ENCODE measurements at regions not wholly inside any gene's neighbourhood (a gene's known extent, or its start where the extent isn't known, plus 50 kb on each side); places are given as distances from the start of the nearest gene placed in this dataset.
"Not testable (repeated sequence)": the region's sequence is repeated elsewhere in the genome, so short reads cannot be mapped to it uniquely, and the experiment has no call there.

DNA sequence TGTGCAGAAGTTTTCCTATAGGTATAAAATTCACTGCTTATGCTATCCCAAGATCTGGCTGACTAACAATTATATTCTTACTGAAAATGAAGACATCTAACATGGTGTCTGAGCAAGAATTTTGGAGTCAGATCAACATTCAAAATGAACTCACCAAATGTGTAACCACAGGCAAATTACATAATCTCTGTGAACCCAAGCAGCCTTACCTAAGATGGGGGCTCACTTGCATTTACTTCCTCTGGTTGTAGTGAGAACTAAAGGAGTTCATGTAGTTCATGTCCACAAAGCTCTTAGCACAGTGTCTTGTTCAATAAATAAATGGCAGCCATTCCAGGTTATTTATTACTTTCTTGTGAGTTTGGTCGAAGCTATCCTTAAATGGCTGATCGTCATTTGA, 163.9 kb upstream of the LCORL start:
- DNase-seq, result no peak

GRCh38 chr4:18180892-18181291, 159.3 kb upstream of the LCORL start:
- DNase-seq, result no peak

GRCh38 chr4:18180122-18180521, 158.6 kb upstream of the LCORL start:
- no peak for DNase-seq

- no peak for DNase-seq
Observed at GRCh38 chr4:18171896-18172295, 150.3 kb upstream of the LCORL start.

DNA sequence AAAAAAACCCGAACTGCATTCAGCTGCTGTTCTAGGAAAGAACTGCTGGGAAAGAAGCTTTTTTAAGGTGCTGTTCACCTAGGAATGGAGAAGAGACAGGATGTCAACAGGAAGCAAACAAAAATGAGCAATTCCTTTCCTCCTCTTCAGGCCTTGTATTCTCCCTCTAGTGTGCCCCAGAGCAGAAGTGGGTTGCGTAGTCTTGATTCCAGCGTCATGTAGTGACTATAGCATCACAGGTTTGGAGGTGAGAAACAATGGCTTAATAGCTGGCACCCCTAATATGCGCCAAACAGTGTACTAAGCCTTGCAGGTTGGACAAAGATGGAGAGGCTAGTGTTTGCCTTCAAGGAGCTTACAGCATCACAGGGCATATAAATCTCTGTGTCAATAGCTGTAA, 146.3 kb upstream of the LCORL start:
- DNase-seq, result no peak

- no peak for DNase-seq
Observed at GRCh38 chr4:18166925-18167324, 145.4 kb upstream of the LCORL start.

DNA sequence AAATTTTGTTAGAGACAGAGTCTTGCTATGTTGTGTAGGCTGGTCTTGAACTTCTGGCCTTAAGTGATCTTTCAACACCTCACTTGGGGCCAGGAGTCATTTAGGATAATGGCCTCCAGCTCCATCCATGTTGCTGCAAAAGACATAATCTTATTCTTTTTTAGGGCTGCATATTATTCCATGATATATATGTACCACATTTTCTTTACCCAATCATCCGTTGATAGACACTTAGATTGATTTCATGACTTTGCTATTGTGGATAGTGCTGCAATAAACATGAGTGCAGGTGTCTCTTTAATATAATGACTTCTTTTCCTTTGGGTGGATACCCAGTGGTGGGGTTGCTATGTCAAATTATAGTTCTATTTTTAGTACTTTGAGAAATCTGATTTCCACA, 140.9 kb upstream of the LCORL start:
- no peak for DNase-seq

DNA sequence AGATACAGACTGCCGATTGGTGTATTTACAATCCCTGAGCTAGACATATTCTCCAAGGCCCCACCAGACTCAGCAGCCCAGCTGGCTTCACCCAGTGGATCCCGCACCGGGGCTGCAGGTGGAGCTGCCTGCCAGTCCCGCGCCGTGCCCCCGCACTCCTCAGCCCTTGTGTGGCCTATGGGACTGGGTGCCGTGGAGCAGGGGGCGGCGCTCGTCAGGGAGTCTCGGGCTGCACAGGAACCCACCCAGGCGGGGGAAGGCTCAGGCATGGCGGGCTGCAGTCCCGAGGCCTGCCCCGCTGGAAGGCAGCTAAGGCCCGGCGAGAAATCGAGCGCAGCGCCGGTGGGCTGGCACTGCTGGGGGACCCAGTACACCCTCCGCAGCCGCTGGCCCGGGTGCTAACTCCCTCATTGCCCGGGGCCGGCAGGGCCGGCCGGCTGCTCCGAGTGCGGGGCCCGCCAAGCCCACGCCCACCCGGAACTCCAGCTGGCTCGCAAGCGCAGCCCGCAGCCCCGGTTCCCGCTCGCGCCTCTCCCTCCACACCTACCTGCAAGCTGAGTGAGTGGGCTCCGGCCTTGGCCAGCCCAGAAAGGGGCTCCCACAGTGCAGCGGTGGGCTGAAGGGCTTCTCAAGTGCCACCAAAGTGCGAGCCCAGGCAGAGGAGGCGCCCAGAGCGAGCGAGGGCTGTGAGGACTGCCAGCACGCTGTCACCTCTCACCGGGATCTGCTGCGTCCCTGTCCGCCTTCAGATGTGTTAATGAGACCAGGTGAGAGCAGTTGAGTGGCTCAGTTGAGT, 137.8 kb upstream of the LCORL start:
- not testable (repeated sequence) for DNase-seq

DNA sequence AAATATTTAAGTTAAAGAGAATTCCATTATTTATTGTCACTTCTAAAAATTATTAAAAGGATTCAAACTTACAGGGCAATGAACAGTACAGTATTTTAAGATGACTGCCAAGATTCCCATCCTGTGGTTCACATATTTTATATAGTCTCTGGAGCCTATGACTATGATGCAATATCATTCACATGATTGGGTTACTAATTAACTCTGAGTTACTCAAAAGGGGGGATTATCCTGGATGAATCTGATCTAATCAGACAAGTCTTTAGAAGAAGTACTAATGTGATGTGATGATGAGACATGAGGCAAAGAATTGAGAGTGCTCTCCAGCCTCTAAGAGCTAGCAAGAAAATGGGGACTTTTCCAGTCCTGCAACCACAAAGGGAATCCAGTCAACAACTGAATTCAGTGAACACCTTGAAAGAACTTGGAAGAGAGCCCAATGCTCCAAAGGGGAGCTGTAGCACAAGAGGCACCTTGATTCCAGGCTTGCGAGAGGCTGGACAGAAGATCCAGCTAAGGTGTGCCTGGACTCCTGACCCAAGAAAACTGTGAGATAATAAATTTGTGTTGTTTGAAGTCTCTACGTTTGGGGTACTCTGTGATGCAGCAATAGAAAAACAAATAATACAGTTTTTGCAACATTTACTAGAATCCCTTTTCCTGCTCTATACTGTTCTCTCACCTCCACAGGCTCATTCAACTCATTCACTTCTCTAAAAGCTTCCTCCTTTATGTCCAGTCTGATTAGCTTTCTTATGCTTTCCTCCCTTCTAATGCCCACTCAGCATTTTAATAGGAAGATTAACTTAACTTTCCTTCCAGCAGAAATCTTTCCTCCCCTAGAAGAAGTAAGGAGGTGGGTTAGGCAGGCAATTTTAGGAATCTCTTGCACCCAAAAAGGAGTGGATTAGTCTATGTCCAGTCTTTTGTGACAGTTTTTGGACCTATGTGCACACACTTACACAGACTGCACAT, 133.8 kb upstream of the LCORL start:
- no peak for DNase-seq

DNA sequence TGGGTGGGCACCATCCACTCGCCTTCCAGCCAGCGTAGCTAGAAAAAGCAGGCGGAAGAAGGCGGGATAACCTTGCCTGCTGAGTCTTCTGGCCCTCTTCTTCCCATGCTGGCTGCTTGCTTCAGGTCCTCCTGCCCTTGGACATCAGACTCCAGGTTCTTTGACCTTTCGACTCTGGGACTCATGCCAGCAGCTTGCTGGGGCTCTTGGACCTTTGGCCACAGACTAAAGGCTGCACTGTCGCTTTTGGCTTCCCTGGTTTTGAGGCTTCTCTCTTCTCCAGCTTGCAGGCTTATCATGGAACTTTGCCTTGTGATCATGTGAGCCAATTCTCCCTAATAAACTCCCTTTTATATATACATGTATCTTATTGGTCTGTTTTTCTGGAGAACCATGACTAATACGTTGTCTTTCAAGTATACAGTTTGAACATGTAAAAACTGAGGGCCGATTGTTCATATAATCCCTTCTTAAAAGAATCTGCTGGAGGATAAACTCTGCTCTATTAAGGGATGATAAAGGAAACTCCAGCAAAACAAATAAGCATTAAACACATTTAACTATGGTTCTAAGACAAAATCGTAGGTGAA, 116.6 kb upstream of the LCORL start:
- no peak for DNase-seq

- no peak for DNase-seq
Observed at GRCh38 chr4:18134111-18134510, 112.6 kb upstream of the LCORL start.

DNA sequence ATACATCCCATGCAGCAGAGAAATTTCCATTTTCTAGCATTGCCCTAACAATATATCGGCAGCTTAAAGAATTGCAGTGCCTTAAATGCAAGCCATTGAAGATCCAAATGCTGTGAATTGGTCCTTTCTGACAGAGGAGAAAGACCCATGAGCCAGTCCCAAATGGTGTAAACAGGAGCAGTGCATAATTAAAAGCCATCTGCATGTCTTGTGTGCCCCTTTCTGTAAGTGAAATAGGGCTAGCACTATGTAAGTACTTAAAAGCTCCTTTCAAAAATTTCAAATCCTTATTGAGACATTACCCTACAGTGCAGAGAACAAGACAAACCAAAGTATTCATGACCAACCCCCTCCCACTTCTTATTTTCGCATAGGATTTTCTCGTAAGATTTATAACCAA, 108.7 kb upstream of the LCORL start:
- DNase-seq, result no peak

DNA sequence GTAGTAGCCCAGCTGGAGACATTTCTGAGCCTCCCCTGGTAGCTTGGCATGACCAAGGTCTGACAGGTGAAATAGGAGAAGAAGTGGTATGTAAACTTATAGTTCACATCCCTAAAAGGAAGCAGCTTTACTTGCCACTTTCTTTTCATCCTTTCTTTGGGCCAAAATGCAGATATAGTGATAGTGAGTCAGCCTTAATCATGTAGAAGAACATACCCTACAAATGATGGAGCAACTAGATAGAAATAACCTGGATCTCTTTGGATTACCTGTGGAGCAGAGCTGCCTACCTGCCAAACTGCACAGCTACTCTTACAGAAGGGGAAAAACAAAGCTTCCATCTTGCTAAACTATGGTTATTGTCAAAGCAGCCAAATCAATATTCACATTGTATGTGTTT, 106.7 kb upstream of the LCORL start:
- DNase-seq, result no peak

- DNase-seq, result no peak
Observed at GRCh38 chr4:18127030-18127429, 105.5 kb upstream of the LCORL start.

DNA sequence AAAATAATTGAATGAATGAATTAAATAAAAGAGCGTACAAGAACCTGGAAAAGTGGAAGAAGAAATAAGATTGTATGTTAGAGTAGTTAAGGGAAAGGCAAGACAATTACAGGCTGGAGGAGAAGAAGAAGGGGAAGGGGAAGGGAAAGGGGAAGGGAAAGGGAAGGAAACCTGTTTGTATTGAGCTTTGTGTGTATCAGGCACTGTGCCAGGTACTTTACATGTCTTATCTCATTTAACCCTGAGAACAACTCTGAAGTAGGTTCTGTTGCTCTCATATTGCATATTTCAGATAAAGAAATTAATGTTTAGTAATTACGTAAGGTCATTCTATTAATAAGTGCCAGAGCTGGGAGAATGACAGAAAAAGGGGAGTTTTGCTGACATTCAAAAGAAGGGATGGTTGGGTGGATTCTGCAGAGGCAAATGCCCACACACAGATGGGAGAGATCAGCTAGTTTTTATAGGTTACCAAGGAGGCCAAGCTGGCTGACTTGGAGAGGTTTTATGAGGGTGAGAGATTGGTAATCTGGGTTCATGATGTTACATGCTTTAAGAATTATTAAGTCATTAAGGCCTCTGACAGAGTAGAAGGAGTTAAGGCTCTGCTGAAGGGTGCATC, 92.3 kb upstream of the LCORL start:
- DNase-seq, result no peak

DNA sequence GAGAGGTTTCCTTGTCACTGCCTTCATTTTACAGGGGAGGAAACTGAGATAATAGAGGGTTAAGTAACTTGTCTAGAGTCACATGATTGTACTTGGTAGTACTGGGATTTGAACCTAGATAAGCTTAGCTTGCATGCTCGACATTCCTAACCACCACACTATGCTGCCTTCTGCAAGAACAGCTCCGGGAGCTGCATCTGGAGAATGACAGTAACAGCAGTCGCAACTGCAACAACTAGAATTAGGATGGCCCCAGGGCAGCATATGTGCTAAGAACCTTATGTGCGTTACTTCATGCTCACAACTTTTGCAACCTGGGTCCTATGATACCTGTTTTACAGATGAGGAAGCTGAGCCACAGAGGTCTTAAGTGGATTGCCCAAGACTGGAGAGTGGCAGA, 89.5 kb upstream of the LCORL start:
- no peak for DNase-seq

DNA sequence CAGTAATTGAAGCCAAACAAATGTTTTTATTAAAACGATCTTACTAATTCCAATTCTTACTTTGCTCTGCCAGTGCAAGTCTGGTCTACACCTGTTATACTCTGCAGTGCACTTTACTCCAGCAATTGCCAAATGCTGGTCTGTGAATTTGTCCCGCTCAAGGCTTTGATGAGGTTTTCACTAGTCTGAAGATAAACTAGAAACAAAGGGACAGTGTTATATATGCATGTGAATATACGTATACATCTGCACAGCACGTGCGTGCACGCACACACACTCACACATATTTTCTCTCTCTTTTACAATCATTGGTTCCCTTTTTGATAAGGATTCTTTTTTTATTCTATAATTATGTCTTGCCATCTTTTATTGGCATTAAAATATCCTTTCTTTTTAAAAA, 88.5 kb upstream of the LCORL start:
- no peak for DNase-seq

DNA sequence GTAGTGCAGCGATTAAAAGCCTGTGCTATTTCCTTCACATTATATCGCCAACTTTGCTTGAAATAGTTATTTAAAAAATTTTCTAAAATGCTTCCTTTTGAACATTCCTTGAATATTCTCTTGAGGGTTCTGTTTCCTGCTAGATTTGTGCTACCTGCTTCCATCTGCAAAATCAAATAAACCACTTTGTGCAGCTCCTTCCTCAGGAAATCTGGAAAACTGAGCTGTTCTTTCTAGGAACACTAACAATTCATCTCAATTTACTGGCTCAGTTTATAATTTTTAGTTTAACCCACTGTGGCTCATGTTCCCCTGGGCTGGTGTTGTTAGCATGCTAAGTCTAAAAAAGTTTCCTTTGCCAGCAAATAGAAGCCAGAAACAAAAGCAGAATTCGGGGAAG, 88.1 kb upstream of the LCORL start:
- no peak for DNase-seq

DNA sequence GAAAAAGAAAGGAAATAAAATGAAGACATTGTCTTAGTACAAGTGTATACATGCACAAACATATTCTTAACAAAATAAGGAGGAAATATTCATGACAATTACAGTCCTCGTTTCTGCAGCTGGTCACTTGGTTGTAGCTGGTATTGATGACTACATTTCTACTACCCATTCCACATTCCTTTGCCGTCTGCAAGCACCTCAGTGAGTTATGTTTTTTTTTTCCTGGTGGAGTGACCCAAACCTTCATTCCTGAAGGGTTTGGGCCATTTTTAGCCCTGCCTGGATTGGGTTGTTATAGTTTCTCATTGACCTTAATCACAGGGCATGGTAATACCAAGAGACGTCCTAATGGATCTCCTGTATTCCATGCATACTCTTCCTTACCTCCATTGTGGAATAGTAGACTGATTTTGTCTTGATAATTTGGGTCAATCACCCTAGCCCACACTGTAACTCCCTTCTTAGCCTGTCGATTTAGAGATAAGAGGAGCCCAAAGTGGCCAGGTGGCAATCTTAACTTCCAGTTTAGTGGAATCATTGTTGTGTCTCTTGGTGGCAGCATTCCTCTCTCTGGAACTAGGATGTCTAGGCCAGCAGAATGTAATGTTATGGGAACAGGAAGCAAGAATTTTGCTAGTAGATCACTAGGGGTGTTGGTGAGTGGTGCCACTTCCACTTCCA, 86.4 kb upstream of the LCORL start:
- not testable (repeated sequence) for DNase-seq

DNA sequence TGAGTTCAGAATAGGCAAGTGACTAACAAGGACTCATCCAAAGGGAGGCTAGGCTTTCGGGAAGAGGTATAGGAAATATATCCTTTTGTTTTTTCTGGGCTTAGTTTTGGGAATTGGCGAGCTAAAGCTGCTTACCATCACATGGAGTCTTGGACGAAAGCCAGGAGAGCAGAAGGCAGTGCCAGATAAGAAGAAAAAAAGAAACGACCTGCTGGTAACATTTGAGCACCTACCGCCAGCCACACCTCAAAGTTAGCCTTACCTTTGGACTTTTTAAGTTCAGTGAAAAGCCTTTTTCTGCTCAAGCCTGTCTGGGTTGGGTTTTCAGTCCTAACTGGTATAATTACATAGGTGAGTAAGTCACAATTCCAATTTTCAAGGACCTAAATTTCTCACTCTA, 85.1 kb upstream of the LCORL start:
- no peak for DNase-seq

GRCh38 chr4:18105030-18106011, 83.8 kb upstream of the LCORL start:
- no peak for DNase-seq

Data from activated T-cell treated with anti-CD3 and anti-CD28 coated beads, Interleukin-2, amount 50 U/mL, for 48 hours (primary cell).